Astrocyte (in vitro differentiated cells and primary cell): ENCODE measurements at regions not wholly inside any gene's neighbourhood (a gene's known extent, or its start where the extent isn't known, plus 50 kb on each side); places are given as distances from the start of the nearest gene placed in this dataset.
"Not testable (repeated sequence)": the region's sequence is repeated elsewhere in the genome, so short reads cannot be mapped to it uniquely, and the experiment has no call there.

ENCODE experiments used
- DNase-seq: peaks from one replicate; pipeline ENCODE4 v3.0.0-alpha.2; 2010; ENCODE audit warnings: low read depth
- FAIRE-seq: peaks from 2 replicates; lab custom pipeline; 2011; peaks lifted over from hg19 to GRCh38; lab: Jason Lieb, UNC
- H2AFZ ChIP-seq: 2 replicates; pipeline ENCODE4 v1.6.0; 2012; ENCODE audit warnings: low read depth, low read length, inconsistent platforms
- H3K27ac ChIP-seq: 2 replicates; pipeline ENCODE4 v1.5.1; 2011; ENCODE audit warnings: low read depth, low read length, inconsistent platforms
- H3K27me3 ChIP-seq: 2 replicates; pipeline ENCODE4 v1.6.0; 2011; ENCODE audit warnings: low read length, inconsistent platforms; ENCODE audit not compliant: insufficient read depth
- H3K36me3 ChIP-seq: 2 replicates; pipeline ENCODE4 v1.5.1; 2011; ENCODE audit warnings: low read length, inconsistent platforms; ENCODE audit not compliant: insufficient read depth
- H3K4me1 ChIP-seq: 2 replicates; pipeline ENCODE4 v1.5.1; 2011; ENCODE audit warnings: low read length, inconsistent platforms; ENCODE audit not compliant: insufficient read depth
- H3K4me2 ChIP-seq: 2 replicates; pipeline ENCODE4 v1.6.0; 2012; ENCODE audit warnings: low read length, inconsistent platforms
- H3K4me3 ChIP-seq: 2 replicates; pipeline ENCODE4 v1.5.1; 2011; ENCODE audit warnings: low read depth, mild to moderate bottlenecking, low read length, inconsistent platforms; ENCODE audit not compliant: insufficient read depth
- H3K79me2 ChIP-seq: 2 replicates; pipeline ENCODE4 v1.6.0; 2012; ENCODE audit warnings: mild to moderate bottlenecking, low read length, inconsistent platforms; ENCODE audit not compliant: insufficient read depth
- H3K9ac ChIP-seq: 2 replicates; pipeline ENCODE4 v1.6.0; 2012; ENCODE audit warnings: mild to moderate bottlenecking, low read length, inconsistent platforms
- H3K9me3 ChIP-seq: 2 replicates; pipeline ENCODE4 v1.5.1; 2012; ENCODE audit warnings: low read depth, mild to moderate bottlenecking, low read length, inconsistent platforms; ENCODE audit not compliant: insufficient read depth
- H4K20me1 ChIP-seq: 2 replicates; pipeline ENCODE4 v1.6.0; 2012; ENCODE audit warnings: low read length, inconsistent platforms; ENCODE audit not compliant: insufficient read depth
- H3K27ac Mint-ChIP-seq: one replicate; pipeline ENCODE4 v1.8.0; 2021; ENCODE audit warnings: mild to moderate bottlenecking, mixed read lengths; ENCODE audit not compliant: unreplicated experiment
- H3K27me3 Mint-ChIP-seq: one replicate; pipeline ENCODE4 v1.8.0; 2021; ENCODE audit warnings: low read depth, mixed read lengths; ENCODE audit not compliant: unreplicated experiment
- H3K36me3 Mint-ChIP-seq: one replicate; pipeline ENCODE4 v1.8.0; 2021; ENCODE audit warnings: low read depth, mixed read lengths; ENCODE audit not compliant: unreplicated experiment
- H3K4me1 Mint-ChIP-seq: one replicate; pipeline ENCODE4 v1.8.0; 2021; ENCODE audit warnings: low read depth, mixed read lengths; ENCODE audit not compliant: unreplicated experiment
- H3K4me3 Mint-ChIP-seq: one replicate; pipeline ENCODE4 v1.8.0; 2021; ENCODE audit warnings: mild to moderate bottlenecking, moderate library complexity, mixed read lengths; ENCODE audit not compliant: unreplicated experiment
- H3K9me3 Mint-ChIP-seq: one replicate; pipeline ENCODE4 v1.8.0; 2021; ENCODE audit warnings: mild to moderate bottlenecking, mixed read lengths; ENCODE audit not compliant: unreplicated experiment
- EZH2 ChIP-seq: IDR thresholded peaks from 2 replicates; pipeline ENCODE4 v1.6.1; 2012; ENCODE audit warnings: mild to moderate bottlenecking, low read length, inconsistent platforms; ENCODE audit not compliant: insufficient read depth
- TF ChIP-seq, protein P1 (sequence below): IDR thresholded peaks from 2 replicates; pipeline ENCODE4 v1.5.1; 2011; ENCODE audit warnings: low read depth, mild to moderate bottlenecking, inconsistent platforms, low read length, moderate library complexity; ENCODE audit not compliant: insufficient read depth

DNA sequence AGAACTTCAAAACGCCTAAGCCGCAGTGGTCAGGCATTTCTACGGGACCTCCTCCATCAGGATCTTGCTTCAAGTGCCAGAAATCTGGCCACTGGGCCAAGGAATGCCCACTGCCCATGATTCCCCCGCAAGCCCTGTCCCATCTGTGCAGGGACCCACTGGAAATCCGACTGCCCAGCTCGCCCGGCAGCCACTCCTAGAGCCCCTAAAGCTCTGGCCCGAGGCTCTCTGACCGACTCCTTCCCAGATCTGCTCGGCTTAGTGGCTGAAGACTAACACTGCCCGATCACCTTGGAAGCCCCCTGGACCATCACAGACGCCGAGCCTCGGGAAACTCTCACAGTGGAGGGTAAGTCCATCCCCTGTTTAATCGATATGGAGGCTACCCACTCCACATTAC, 1113.0 kb upstream of the TMEM132C start:
- Histone ChIP-seq H3K36me3 (no peaks in the 10 kb centered on the region), H3K4me2 (no peak overlapping the region), H3K4me3 (no peak overlapping the region), H2AFZ (no peak overlapping the region), H3K27ac (no peak overlapping the region), H4K20me1 (no peaks in the 10 kb centered on the region), H3K27me3 (no peaks in the 10 kb centered on the region), H3K9ac (no peak overlapping the region), H3K4me1 (no peaks in the 10 kb centered on the region), H3K79me2 (no peaks in the 10 kb centered on the region), H3K9me3 (no peaks in the 10 kb centered on the region)
- Mint-ChIP-seq H3K9me3 (no peaks in the 10 kb centered on the region), H3K4me3 (no peak overlapping the region), H3K4me1 (no peaks in the 10 kb centered on the region), H3K36me3 (no peaks in the 10 kb centered on the region), H3K27ac (no peak overlapping the region), H3K27me3 (no peaks in the 10 kb centered on the region)
- no peak for TF ChIP-seq EZH2
- TF ChIP-seq, protein P1, sequence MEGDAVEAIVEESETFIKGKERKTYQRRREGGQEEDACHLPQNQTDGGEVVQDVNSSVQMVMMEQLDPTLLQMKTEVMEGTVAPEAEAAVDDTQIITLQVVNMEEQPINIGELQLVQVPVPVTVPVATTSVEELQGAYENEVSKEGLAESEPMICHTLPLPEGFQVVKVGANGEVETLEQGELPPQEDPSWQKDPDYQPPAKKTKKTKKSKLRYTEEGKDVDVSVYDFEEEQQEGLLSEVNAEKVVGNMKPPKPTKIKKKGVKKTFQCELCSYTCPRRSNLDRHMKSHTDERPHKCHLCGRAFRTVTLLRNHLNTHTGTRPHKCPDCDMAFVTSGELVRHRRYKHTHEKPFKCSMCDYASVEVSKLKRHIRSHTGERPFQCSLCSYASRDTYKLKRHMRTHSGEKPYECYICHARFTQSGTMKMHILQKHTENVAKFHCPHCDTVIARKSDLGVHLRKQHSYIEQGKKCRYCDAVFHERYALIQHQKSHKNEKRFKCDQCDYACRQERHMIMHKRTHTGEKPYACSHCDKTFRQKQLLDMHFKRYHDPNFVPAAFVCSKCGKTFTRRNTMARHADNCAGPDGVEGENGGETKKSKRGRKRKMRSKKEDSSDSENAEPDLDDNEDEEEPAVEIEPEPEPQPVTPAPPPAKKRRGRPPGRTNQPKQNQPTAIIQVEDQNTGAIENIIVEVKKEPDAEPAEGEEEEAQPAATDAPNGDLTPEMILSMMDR, result no peak
- DNase-seq (no peak), FAIRE-seq (no peak)

GRCh38 chr12:127154830-127155229, 1112.1 kb upstream of the TMEM132C start:
- H3K4me3 ChIP-seq, H3K36me3 ChIP-seq, H3K36me3 Mint-ChIP-seq, H3K27ac Mint-ChIP-seq, DNase-seq, H2AFZ ChIP-seq, H3K9ac ChIP-seq, H3K9me3 ChIP-seq, H4K20me1 ChIP-seq, H3K9me3 Mint-ChIP-seq, H3K4me1 ChIP-seq, H3K4me1 Mint-ChIP-seq, H3K4me2 ChIP-seq, H3K4me3 Mint-ChIP-seq, H3K27ac ChIP-seq, H3K27me3 Mint-ChIP-seq, H3K27me3 ChIP-seq, H3K79me2 ChIP-seq, FAIRE-seq: not testable (repeated sequence)

GRCh38 chr12:127155935-127156619, 1110.9 kb upstream of the TMEM132C start:
- not testable (repeated sequence) for H3K27ac Mint-ChIP-seq

GRCh38 chr12:127157501-127158366, 1109.2 kb upstream of the TMEM132C start:
- not testable (repeated sequence) for H4K20me1 ChIP-seq, H3K4me1 ChIP-seq, H3K9ac ChIP-seq, H3K4me1 Mint-ChIP-seq, H3K36me3 ChIP-seq, H3K27me3 ChIP-seq, H3K27ac ChIP-seq, H3K27ac Mint-ChIP-seq, H3K9me3 ChIP-seq, DNase-seq, H3K4me3 Mint-ChIP-seq, H3K9me3 Mint-ChIP-seq, H2AFZ ChIP-seq, H3K27me3 Mint-ChIP-seq, H3K36me3 Mint-ChIP-seq, FAIRE-seq, H3K4me2 ChIP-seq, H3K79me2 ChIP-seq, H3K4me3 ChIP-seq

More at GRCh38 chr12:127155935-127156619, 1110.9 kb upstream of the TMEM132C start:
- not testable (repeated sequence) for H3K4me1 ChIP-seq, FAIRE-seq, H3K4me3 ChIP-seq, H4K20me1 ChIP-seq, H3K27ac ChIP-seq, H3K79me2 ChIP-seq, H3K9ac ChIP-seq, H3K4me1 Mint-ChIP-seq, H3K36me3 Mint-ChIP-seq, H3K9me3 ChIP-seq, H2AFZ ChIP-seq, H3K9me3 Mint-ChIP-seq, H3K4me2 ChIP-seq, DNase-seq, H3K36me3 ChIP-seq, H3K27me3 ChIP-seq, H3K4me3 Mint-ChIP-seq, H3K27me3 Mint-ChIP-seq
